Right lobe of liver (tissue), 4 donors: ENCODE measurements at regions not wholly inside any gene's neighbourhood (a gene's known extent, or its start where the extent isn't known, plus 50 kb on each side); places are given as distances from the start of the nearest gene placed in this dataset.

Experiments
- POLR2A ChIP-seq: fragments of 450-650 bp; IDR thresholded peaks from one replicate; pipeline ENCODE4 v1.6.1; 2017; ENCODE audit warnings: antibody characterized with exemption, mild to moderate bottlenecking
- TF ChIP-seq, protein P1 (sequence below), 4 donors: fragments of 200-600 bp in 3 of 4; fragments of 450-650 bp in 1 of 4; IDR thresholded peaks; one replicate each; pipeline versions ENCODE4 v1.5.1 to v1.8.0; 2016 to 2022; ENCODE audit warnings: antibody characterized with exemption in 4 of 4, mild to moderate bottlenecking in 2 of 4
- donor health status: DM: no; HTN: no; CAD: no.
- donor health status: DM: no; HTN: no; CAD: no.
- donor health status: DM: no; HTN: yes; CAD: no.

DNA sequence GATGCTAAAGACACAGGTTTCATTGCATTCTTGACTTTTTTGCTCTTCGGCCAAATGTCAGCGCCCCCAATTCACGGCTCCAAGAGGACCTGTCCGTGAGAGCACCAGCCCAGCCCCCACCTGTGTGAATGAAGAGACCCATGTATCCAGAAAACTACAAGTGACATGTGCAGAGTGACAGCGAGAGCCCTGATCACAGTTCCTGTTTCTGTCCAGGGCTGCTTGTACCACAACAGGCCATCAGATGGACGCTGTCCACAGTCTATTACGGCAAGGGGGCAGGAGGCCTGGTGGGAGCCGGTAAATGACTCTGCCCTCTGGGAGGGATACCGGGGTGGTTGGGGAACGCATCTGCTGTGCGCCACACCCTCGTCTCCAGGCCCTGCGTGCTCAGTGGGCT, 520.9 kb upstream of the ID2 start:
- TF ChIP-seq, protein P1, sequence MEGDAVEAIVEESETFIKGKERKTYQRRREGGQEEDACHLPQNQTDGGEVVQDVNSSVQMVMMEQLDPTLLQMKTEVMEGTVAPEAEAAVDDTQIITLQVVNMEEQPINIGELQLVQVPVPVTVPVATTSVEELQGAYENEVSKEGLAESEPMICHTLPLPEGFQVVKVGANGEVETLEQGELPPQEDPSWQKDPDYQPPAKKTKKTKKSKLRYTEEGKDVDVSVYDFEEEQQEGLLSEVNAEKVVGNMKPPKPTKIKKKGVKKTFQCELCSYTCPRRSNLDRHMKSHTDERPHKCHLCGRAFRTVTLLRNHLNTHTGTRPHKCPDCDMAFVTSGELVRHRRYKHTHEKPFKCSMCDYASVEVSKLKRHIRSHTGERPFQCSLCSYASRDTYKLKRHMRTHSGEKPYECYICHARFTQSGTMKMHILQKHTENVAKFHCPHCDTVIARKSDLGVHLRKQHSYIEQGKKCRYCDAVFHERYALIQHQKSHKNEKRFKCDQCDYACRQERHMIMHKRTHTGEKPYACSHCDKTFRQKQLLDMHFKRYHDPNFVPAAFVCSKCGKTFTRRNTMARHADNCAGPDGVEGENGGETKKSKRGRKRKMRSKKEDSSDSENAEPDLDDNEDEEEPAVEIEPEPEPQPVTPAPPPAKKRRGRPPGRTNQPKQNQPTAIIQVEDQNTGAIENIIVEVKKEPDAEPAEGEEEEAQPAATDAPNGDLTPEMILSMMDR (IDR thresholded peaks at IDR 0.05) = no peak
- no peak for TF ChIP-seq POLR2A
